ENCODE measurements at regions not wholly inside any gene's neighbourhood (a gene's known extent, or its start where the extent isn't known, plus 50 kb on each side); places are given as distances from the start of the nearest gene placed in this dataset.

- Mint-ChIP-seq H3K9me3 (peaks cover 17% of the 10 kb centered on the region), H3K27ac (no peak overlapping the region), H3K36me3 (ENCODE audit: low read depth) (no peaks in the 10 kb centered on the region), H3K4me1 (ENCODE audit: low read depth) (peaks cover 7% of the 10 kb centered on the region), H3K4me3 (no peak overlapping the region), H3K27me3 (no peaks in the 10 kb centered on the region)
- intact Hi-C loops (cut with micrococcal nuclease) = no loop called here
These were observed 224.9 kb downstream of the BTG1 start for GRCh38 chr12:91920741-91921140.

- Mint-ChIP-seq H3K4me1 (ENCODE audit: low read depth) (peaks cover 7% of the 10 kb centered on the region), H3K9me3 (peaks cover 17% of the 10 kb centered on the region), H3K36me3 (ENCODE audit: low read depth) (no peaks in the 10 kb centered on the region), H3K4me3 (no peak overlapping the region), H3K27ac (no peak overlapping the region), H3K27me3 (no peaks in the 10 kb centered on the region)
- intact Hi-C loops (cut with micrococcal nuclease) = no loop called here
These were observed 225.4 kb downstream of the BTG1 start for GRCh38 chr12:91920276-91920675.

- H3K27ac Mint-ChIP-seq = no peak overlapping the region
- H3K9me3 Mint-ChIP-seq = peaks cover 8% of the 10 kb centered on the region
- H3K36me3 Mint-ChIP-seq (ENCODE audit: low read depth) = no peaks in the 10 kb centered on the region
- H3K4me3 Mint-ChIP-seq = no peak overlapping the region
- peaks cover 7% of the 10 kb centered on the region for H3K4me1 Mint-ChIP-seq (ENCODE audit: low read depth)
- intact Hi-C loops (cut with micrococcal nuclease) = no loop called here
- peaks cover 2% of the 10 kb centered on the region for H3K27me3 Mint-ChIP-seq
These were observed 227.2 kb downstream of the BTG1 start for GRCh38 chr12:91918431-91918830.

- H3K4me3 Mint-ChIP-seq = no peak overlapping the region
- no peaks in the 10 kb centered on the region for H3K36me3 Mint-ChIP-seq (ENCODE audit: low read depth)
- no peaks in the 10 kb centered on the region for H3K9me3 Mint-ChIP-seq
- H3K4me1 Mint-ChIP-seq (ENCODE audit: low read depth) = no peaks in the 10 kb centered on the region
- no peak overlapping the region for H3K27ac Mint-ChIP-seq
- intact Hi-C loops (cut with micrococcal nuclease) = no loop called here
- H3K27me3 Mint-ChIP-seq = peaks cover 3% of the 10 kb centered on the region
These were observed 230.9 kb downstream of the BTG1 start for GRCh38 chr12:91914701-91915100.

GRCh38 chr12:91913651-91914050 lies 232.0 kb downstream of the BTG1 start:
- intact Hi-C loops (cut with micrococcal nuclease) = no loop called here
- Mint-ChIP-seq H3K36me3 (ENCODE audit: low read depth) (no peaks in the 10 kb centered on the region), H3K9me3 (no peaks in the 10 kb centered on the region), H3K27ac (no peak overlapping the region), H3K27me3 (peaks cover 3% of the 10 kb centered on the region), H3K4me3 (no peak overlapping the region), H3K4me1 (ENCODE audit: low read depth) (no peaks in the 10 kb centered on the region)

GRCh38 chr12:91913124-91913523 lies 232.5 kb downstream of the BTG1 start:
- intact Hi-C loops (cut with micrococcal nuclease) = no loop called here
- Mint-ChIP-seq H3K4me3 (no peak overlapping the region), H3K27me3 (peaks cover 3% of the 10 kb centered on the region), H3K36me3 (ENCODE audit: low read depth) (no peaks in the 10 kb centered on the region), H3K27ac (no peak overlapping the region), H3K4me1 (ENCODE audit: low read depth) (no peaks in the 10 kb centered on the region), H3K9me3 (no peaks in the 10 kb centered on the region)

GRCh38 chr12:91912178-91912577 lies 233.5 kb downstream of the BTG1 start:
- no peaks in the 10 kb centered on the region for H3K4me1 Mint-ChIP-seq (ENCODE audit: low read depth)
- H3K36me3 Mint-ChIP-seq (ENCODE audit: low read depth) = no peaks in the 10 kb centered on the region
- H3K4me3 Mint-ChIP-seq = no peak overlapping the region
- intact Hi-C loops (cut with micrococcal nuclease) = no loop called here
- no peak overlapping the region for H3K27ac Mint-ChIP-seq
- H3K9me3 Mint-ChIP-seq = peaks cover 3% of the 10 kb centered on the region
- H3K27me3 Mint-ChIP-seq = peaks cover 3% of the 10 kb centered on the region

GRCh38 chr12:91910871-91911388 lies 234.7 kb downstream of the BTG1 start:
- H3K4me3 Mint-ChIP-seq = no peak overlapping the region
- intact Hi-C loops (cut with micrococcal nuclease) = no loop called here
- peaks cover 6% of the 10 kb centered on the region for H3K9me3 Mint-ChIP-seq
- H3K4me1 Mint-ChIP-seq (ENCODE audit: low read depth) = no peaks in the 10 kb centered on the region
- H3K27me3 Mint-ChIP-seq = peaks cover 3% of the 10 kb centered on the region
- H3K36me3 Mint-ChIP-seq (ENCODE audit: low read depth) = no peaks in the 10 kb centered on the region
- no peak overlapping the region for H3K27ac Mint-ChIP-seq

GRCh38 chr12:91902860-91903683 lies 242.6 kb downstream of the BTG1 start:
- H3K4me1 Mint-ChIP-seq (ENCODE audit: low read depth) = no peaks in the 10 kb centered on the region
- intact Hi-C loops (cut with micrococcal nuclease) = no loop called here

GRCh38 chr12:91901381-91902074 lies 244.1 kb downstream of the BTG1 start:
- Mint-ChIP-seq H3K9me3 (peaks cover 22% of the 10 kb centered on the region), H3K27me3 (peaks cover 5% of the 10 kb centered on the region), H3K4me3 (no peak overlapping the region)

More at GRCh38 chr12:91902860-91903683, 242.6 kb downstream of the BTG1 start:
- peaks cover 4% of the 10 kb centered on the region for H3K27me3 Mint-ChIP-seq
- H3K27ac Mint-ChIP-seq = no peak overlapping the region
- no peaks in the 10 kb centered on the region for H3K36me3 Mint-ChIP-seq (ENCODE audit: low read depth)
- H3K9me3 Mint-ChIP-seq = peaks cover 28% of the 10 kb centered on the region
- no peak overlapping the region for H3K4me3 Mint-ChIP-seq

GRCh38 chr12:91900971-91901370 lies 244.7 kb downstream of the BTG1 start:
- no peak overlapping the region for H3K27ac Mint-ChIP-seq
- no peaks in the 10 kb centered on the region for H3K4me1 Mint-ChIP-seq (ENCODE audit: low read depth)
- H3K4me3 Mint-ChIP-seq = no peak overlapping the region
- H3K27me3 Mint-ChIP-seq = peaks cover 5% of the 10 kb centered on the region
- H3K36me3 Mint-ChIP-seq (ENCODE audit: low read depth) = no peaks in the 10 kb centered on the region
- intact Hi-C loops (cut with micrococcal nuclease) = no loop called here
- H3K9me3 Mint-ChIP-seq = peaks cover 22% of the 10 kb centered on the region

More at GRCh38 chr12:91901381-91902074, 244.1 kb downstream of the BTG1 start:
- Mint-ChIP-seq H3K36me3 (ENCODE audit: low read depth) (no peaks in the 10 kb centered on the region), H3K27ac (no peak overlapping the region), H3K4me1 (ENCODE audit: low read depth) (no peaks in the 10 kb centered on the region)
- intact Hi-C loops (cut with micrococcal nuclease) = no loop called here

GRCh38 chr12:91899056-91899455 lies 246.6 kb downstream of the BTG1 start:
- no peaks in the 10 kb centered on the region for H3K4me1 Mint-ChIP-seq (ENCODE audit: low read depth)
- peaks cover 22% of the 10 kb centered on the region for H3K9me3 Mint-ChIP-seq
- no peaks in the 10 kb centered on the region for H3K36me3 Mint-ChIP-seq (ENCODE audit: low read depth)
- intact Hi-C loops (cut with micrococcal nuclease) = no loop called here
- H3K27me3 Mint-ChIP-seq = peaks cover 5% of the 10 kb centered on the region
- no peak overlapping the region for H3K27ac Mint-ChIP-seq
- no peak overlapping the region for H3K4me3 Mint-ChIP-seq

GRCh38 chr12:91897025-91897515 lies 248.6 kb downstream of the BTG1 start:
- intact Hi-C loops (cut with micrococcal nuclease) = no loop called here
- no peak overlapping the region for H3K4me3 Mint-ChIP-seq

More at GRCh38 chr12:91897025-91897515, 248.6 kb downstream of the BTG1 start:
- no peak overlapping the region for H3K27ac Mint-ChIP-seq
- no peaks in the 10 kb centered on the region for H3K4me1 Mint-ChIP-seq (ENCODE audit: low read depth)
- peaks cover 5% of the 10 kb centered on the region for H3K27me3 Mint-ChIP-seq
- peaks cover 12% of the 10 kb centered on the region for H3K9me3 Mint-ChIP-seq
- no peaks in the 10 kb centered on the region for H3K36me3 Mint-ChIP-seq (ENCODE audit: low read depth)
